Cerebellar nuclear complex (tissue), 1 donor: ENCODE measurements at regions not wholly inside any gene's neighbourhood (a gene's known extent, or its start where the extent isn't known, plus 50 kb on each side); places are given as distances from the start of the nearest gene placed in this dataset.

Experiments used
- DNase-seq, 2 experiments: peaks; one replicate each; lab custom pipeline; 2025; lab: John Stamatoyannopoulos, UW

DNA sequence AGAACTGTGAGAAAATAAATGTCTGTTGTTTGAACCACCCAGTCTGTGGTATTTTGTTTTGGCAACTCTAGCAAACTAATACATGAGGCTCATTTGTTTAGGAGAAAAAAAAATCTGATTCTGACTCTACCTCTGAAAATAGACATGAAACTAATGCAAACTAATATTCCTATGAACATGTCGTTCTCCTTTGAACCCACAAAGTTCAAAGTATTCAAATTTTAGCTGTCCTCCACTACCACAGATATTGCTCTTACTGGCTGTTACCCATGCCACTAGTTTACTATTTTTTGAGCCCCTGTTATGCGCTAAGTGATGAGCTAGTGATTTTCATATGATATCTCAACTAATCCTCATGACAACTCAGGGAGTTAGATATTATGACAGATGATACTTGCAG, 58.8 kb upstream of the ZNF804B start:
- DNase-seq = no peak

DNA sequence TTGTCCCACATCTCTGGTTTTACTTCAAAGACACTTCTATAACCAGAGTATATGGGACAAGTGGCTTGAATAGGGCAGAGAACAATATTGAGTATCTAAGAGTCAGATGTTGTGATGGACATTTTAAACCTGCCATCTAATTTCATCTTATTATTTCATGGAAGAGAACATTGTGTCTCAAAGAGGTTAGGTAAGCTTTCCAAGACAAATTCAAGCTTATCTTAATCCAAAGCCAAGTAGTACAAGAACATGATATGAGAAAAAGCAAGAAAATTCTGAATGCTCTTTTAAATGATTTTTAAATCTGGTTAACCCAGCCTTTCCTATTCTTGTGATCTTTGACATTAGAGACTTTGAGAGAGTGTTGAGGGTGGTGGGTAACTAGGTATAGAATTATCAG, 65.3 kb upstream of the ZNF804B start:
- DNase-seq = no peak

DNA sequence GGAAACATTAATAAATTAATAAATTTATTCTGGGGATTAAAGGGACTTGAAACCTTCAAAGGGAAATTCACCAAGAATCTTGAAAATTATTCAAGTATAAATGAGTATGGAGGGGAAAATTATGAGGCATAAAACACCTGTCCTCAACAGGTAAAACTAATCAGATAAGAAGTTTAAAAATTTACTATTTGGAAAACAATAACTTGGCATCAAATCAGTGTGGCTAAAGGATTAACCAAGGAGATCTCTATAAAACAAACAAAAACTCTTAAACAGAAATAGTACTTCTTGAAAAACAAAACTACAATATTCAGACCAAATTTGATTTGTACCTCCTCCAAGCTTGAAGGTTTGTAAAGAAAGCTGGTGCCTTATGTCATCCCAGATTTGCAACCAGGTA, 66.4 kb upstream of the ZNF804B start:
- no peak for DNase-seq

DNA sequence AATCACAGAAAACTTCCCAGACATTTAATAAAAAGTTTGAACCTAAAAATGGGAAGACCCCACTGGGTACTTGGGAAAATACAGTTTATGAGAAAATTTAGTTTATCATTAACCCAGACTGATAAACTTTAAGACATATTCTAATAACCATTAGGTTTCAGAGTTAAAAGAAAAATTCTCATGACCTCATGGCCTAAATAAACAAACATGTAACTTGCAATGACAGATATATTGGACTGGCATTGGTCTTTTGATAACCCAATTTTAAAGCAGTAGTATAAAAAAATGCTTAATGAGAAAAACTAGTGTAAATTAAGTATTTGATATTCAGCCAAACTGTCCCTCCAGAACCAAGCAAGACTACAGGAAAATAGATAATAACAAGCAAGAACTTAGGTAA, 67.0 kb upstream of the ZNF804B start:
- DNase-seq = no peak

DNA sequence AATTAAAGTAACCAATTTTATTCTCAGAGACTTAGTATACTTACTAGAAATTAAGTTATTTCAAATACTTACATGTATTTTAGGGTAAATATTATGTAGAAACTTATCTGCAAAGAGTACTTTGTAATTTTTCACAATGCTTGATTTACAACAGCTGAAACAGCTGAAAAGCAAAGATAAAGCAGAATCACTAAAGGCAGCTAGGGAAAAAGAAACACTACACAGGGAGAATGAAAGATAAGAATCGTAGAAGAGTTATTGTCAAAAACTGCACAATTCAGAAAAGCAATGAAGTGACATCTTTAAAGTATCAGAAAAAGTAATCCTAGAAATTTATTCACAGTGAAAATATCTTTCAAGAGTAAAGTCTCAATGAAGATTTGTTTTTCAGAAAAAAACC, 69.7 kb upstream of the ZNF804B start:
- no peak for DNase-seq

DNA sequence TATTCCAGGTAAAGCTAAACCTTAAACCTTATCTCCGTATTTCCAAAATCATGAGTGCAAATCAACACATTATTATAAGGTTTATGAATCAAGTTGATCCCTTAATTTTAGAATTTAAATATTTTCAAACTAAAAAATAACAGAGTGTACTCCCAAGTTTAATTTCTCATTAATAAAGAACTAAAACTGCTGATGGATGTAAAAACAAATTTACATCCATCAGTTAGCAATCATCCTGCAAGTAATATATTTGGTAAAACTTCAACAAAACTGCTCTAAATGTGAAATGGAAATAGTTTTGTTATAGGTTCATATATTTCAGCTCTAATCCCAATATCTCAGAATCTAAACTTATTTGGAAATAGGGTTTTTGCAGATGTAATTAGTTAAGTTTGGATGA, 71.3 kb upstream of the ZNF804B start:
- no peak for DNase-seq

DNA sequence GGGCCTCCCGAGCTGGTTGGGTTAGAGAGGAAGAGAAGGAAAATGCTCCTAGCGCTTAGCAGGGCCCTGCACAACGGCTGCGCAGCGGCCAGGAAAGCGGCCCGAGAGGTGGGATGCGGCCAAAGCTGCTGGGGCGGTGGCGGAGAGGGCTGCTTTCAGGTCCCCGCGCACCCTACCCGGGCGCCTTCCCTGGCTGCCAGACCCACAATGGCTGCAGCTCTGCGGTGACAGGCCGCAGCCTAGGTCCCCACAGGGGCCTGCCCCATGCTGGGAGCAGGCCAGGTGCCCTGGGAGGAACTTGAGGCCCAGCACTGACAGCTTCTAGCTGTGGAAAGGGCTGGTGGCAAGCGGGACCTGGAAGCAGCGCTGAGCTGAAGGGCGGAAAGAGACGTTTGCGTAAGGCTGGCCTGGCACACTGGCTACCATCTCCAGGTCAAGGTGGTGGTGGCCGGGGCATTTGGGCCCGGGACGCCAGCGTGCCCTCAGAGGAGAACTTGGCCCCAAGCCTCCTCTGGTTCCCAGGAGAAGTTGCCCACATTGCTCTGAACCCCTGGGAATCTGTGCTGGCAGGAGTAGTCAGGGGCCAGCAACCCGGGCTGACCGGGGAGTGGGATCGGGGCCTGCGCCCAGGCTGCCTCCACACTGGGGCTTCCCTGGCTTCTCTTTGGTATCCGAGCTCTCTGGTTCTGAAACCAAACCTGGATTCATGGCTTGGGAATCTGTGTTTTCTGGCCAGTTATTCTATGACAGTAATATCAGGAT, 72.9 kb upstream of the ZNF804B start:
- no peak for DNase-seq

DNA sequence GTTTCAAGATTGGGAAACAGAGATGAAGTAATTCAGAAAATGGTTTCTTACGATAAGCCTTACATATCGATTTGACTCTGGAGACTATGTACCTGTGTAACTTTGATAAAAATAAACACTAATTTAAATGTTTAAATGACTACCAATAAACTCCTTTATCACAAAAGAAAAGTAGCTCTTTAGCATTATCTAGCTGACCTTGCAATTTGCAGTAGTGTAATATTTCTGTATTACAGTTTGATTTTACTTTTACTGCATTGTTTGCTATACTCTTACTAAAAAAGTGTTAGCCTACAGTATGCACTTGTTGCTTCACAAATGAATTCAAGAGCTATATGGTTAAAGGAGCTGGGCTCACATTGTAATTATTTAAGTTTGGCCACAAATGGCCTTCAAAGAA, 77.8 kb upstream of the ZNF804B start:
- no peak for DNase-seq

DNA sequence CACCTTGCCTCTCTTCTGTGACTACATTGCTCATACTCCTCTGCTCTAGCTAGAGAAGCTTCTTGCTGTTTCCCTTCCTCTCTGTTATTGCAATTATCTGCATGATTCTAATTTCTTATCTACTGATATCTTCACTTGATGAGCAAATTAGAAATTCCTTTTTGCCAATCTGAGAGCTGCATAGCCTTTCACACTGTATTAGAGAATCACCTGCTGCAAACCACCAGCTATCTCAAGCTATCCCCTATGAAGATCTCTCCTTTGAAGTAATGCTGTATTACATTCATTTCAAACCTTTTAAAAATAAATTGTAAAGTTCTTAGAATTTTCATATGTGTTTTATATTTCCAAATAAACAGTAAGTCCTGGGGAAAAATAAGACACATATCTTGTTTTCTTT, 89.0 kb upstream of the ZNF804B start:
- DNase-seq = no peak

DNA sequence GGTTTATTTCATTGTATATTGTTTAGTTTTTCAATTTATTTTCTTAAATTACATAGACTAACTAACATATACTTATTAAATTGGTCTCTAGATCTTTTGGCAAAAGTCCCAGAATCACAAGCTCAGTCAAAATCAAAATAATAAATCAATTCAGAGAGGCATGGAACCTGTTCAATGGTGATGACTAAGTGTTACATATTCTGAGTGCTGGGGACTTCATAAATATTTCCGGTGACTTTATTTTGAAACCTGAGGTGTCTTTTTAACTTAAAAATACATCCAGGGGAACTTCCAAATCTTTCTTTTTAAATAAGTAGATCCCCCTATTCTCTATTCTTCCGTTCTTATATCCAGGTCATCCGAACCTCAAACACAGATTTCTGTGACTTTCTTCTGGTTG, 89.6 kb upstream of the ZNF804B start:
- DNase-seq = no peak

DNA sequence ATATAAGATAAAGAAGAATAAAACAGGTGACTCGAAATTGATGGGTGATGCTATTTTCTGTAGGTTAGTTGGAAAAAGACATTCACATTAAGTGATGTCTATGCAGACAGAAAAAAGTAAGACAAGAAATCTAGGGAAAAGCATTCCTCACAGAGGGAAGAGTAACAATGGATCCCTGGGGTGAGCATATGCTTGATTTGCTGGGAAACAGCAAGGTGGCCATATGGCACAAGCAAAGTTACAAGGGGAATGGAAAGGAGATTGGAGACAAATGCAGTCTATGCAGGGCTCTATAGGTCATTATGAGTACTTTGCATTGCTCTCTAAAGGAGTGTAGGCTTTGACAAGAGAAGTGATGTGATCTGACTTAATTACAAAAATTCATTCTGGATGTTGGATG, 90.9 kb upstream of the ZNF804B start:
- no peak for DNase-seq

DNA sequence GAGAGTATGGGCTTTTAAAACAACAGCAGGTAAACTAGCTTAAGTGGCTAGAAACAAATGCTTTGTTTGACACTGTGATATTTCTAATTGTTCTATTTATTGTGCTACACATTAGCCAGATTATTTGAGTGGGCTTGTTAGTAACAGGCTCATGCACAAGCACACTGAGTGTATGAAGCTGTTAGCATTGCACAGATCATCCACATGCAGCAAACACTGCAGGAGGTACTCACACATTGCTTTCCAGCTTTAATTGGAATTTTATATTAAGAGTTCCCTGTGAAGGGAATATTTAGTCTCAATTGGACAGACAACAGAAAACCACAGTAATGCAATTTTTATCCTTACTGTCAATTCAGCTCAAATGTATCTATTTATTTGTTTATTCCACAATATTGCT, 92.9 kb upstream of the ZNF804B start:
- DNase-seq = no peak

DNA sequence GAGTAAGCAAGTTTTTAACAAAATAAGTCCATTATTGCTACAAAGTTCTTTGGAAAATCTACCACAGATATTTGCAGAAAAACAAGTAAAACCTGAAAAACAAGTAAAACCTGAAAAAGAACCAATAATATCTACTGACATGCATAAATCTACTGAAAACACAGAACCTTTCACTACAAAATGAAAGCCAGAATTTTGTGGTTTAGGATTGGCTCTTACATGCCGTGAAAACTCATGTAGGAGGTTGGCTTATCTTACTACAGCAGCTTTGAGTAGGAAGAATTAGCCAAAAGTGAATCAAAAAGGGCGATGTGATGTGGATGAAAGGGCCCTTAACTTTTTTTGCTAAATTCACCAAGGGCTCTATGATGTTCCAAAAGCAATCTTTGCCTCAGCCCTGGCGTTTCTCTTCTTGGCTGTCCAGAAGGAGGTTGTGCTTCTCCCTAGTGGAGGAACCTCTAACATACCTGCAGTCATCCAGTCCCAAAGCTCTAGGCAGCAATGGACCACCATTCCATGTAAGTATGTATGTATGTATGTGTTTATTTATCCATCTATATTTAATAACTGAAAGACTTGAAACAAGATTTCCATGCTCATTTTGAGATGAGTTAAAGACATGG, 93.5 kb upstream of the ZNF804B start:
- no peak for DNase-seq

DNA sequence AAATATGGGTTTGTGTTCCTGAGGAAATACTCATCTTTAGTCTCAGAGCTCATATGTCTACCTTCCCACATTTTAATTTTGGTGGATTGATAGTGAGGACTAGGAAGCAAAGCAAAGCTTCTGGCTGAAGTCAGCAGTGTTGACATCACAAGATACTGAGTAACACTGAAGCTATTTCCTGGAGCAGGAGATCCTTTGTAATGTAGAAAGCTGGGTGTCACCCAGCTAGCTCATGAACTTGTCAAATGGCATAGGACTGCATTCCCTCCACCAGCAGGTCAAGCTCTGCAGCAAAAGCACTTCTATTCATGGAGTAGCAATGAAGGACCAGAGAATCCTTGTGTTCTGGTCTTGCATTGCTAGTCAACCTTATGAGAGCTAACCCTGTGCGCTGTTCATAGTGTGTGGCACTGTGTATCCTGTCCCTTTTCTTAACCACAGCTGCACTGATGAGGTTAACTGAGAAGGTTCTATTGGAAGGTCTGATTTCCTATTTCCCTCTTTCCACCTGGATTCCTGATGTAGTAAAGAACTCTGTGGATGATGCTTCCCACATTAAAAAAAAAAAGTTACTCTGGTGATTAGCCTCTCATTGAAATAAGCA, 94.8 kb upstream of the ZNF804B start:
- DNase-seq = no peak

DNA sequence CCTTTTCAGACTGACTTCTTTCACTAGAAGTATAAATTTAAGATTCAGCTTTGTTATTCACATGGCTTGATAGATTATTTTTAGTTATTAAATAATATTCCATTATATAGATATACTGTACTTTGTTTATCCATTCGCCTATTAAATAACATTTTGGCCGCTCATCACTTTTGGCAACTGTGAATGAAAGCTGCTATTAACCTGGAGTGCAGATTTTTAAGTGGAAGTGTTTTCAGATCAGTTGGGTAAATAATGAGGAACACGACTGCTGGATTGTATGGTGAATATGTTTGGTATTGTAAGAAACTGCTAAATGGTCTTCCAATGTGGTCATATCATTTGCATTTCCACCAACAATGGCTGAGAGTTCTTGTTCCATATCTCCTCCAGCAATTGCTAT, 97.6 kb upstream of the ZNF804B start:
- DNase-seq = no peak

DNA sequence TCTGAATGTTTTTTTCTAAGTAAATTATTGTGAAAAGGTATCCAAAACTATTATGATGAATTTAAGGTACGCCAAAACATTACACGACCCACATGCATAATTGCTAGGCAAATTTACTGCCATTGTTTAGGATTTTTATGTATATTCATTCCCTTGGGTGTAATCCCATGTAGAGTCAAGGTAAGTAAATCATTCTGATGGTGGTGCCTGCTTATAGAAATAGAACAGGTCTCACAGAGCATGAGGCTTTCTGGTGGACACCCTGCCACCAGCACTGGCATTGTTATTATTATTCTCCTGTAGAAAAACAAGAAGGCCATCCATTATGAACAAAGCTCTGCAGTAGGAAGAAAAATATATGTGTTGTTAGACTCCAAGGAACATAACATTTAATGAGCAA, 111.7 kb upstream of the ZNF804B start:
- no peak for DNase-seq

DNA sequence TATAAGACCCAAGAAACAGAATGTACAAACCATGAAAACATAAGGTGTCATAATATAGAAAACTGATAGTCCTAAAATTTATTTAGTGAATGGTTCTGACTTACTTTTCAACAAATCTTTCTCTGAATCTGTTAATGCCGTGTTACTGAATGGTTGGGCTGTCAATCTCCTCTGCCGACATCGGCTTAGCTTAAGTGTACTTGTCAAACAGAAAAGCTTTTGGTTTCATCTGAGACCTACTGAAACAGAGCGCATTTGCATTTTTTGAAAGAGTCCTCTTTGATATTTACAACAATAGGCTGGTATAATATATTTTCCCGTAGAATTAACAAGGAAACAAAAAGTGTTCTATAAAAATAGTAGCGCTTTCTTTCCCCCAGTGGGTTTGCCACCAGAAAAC, 120.9 kb upstream of the ZNF804B start:
- no peak for DNase-seq

DNA sequence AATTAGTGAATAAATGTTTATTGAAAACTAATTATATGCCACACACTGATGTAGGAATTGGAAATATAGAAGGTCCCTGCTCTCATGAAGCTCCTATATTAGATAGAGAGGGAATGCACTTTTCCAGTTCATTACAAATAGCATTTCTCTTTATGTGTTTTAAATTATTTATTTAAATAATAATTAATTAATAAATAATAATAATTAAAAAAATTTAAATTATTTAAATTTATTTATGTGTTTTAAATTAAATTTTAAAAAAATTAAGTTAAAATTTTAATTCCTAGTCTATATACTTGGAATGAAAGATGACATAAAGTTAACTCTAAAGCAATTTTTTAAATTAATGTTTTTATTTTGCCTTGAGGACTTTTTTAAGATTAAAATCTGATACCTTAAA, 121.7 kb upstream of the ZNF804B start:
- DNase-seq = no peak

DNA sequence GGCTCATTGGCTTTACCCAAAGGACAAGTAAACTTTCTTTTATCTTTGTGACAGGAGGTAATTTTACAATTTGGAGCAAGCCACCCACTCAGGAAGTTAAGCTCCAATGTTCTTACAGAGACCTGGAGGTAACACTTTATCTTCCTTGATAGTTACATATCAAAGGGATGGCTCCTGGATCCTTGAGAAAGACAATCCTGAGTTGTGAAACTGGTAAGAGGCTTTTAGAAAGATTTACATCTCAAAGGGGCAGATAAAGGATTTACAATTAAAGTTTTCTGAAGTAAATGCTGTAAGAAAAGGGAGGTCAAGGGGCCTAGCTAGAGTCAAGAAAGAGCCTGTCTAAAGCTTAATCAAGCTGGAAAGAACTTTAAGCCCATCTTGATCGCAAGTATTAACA, 124.4 kb upstream of the ZNF804B start:
- no peak for DNase-seq

DNA sequence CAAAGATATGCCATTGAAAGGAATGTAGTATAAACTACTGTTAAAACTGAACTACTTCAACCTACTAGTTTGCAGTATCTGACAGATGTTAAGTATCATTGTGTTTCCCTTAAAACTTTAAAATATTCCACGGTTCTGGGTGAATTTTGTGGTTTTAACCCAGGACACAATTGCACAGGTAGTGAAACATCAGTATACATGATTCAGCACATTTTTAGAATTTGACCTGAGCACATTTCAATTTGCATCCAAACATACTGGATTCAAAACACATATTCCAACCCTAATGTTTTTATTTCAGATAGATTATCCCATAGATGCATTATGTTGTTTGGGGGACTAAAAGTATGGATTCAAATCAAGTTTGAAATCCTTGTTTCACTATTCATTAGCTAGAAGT, 129.9 kb upstream of the ZNF804B start:
- DNase-seq = no peak

DNA sequence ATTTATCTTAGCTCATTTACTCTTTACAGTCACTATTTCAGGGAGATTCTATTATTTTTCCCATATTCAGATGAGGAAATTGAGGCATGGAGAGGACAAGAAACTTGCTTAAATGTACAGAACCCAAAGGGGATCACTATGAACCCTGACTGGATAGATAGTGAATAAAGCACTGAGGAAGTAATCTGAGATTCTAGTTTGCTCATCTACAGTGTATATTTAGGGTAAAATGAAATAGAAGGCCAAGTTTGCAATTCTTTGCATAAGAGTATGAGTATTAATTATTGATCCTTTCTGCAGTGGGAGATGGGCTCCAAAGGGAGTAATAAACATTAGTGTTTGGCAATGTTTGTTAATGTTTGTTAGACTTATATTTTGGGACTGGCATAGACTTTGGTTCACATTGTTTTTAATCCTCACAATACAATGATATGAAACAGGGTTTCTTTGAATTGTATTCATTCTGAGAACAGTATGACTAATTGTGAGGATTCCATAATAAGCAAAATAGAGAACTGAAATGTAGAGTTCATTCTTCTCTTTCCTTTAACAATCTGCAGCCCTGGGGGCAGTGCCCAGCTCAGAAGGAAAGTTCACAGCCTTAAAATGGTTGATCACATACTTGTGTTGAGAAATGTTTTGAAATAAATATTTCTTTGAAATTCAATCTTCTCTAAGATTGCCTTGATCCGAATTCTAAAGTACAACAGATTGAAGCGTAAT, 131.0 kb upstream of the ZNF804B start:
- no peak for DNase-seq

DNA sequence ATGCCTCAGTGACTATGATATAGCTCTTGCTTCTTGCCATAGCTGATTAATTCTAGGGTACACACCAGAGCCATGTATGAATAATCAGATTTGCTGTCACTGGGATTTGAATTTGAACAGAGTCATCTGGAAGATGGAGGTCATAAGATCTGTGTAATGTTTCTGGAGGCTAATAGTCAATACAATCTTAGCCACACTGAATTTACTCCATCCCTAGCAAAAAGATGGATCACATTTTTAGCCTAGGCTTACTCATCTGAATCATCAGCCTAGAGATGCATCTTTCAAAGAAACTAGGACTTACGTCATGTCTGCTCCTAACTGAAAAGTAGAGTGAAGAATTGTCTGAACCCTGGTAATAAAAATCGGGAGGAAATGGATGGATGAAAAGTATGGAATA, 142.3 kb upstream of the ZNF804B start:
- DNase-seq = no peak

DNA sequence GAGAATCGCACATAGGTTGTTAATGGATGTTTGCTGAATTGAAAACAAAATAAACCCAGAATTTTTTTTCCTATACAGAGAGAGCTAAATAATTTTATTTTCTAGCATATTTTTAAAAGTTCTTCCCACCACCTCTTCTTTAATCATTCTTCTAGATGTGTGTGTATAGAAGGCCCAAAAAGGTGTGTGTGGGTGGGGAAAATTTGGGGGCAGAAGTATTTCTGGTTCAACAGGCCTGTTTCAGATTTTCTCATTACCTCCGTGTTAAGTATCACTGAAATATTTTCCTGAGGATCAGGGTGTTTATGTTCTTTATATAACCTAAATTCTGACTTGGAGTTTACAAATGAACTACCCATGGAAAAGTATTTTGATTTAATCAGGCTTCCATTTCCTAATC, 144.2 kb upstream of the ZNF804B start:
- no peak for DNase-seq
